ENCODE measurements at regions not wholly inside any gene's neighbourhood (a gene's known extent, or its start where the extent isn't known, plus 50 kb on each side); places are given as distances from the start of the nearest gene placed in this dataset.

DNA sequence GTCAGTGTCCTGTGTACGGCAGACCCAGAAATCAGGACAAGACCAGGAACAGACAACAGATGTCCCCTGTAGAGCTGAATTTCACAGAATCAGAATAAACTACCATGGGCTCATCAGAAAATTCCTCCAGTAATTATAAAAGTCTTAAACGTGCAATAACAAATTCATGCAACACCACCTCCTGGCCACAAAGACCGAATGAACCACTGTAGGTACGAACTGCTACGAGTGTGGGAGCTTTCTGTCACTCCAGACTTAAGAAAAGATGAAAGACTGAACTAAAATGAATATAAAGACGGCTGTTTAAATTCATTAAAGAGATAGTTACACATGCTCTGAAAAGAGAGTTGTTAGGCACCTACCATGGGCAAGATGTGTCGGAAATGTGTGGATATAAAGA is 333.5 kb downstream of the RRAGC start:
- TF ChIP-seq, protein P1, sequence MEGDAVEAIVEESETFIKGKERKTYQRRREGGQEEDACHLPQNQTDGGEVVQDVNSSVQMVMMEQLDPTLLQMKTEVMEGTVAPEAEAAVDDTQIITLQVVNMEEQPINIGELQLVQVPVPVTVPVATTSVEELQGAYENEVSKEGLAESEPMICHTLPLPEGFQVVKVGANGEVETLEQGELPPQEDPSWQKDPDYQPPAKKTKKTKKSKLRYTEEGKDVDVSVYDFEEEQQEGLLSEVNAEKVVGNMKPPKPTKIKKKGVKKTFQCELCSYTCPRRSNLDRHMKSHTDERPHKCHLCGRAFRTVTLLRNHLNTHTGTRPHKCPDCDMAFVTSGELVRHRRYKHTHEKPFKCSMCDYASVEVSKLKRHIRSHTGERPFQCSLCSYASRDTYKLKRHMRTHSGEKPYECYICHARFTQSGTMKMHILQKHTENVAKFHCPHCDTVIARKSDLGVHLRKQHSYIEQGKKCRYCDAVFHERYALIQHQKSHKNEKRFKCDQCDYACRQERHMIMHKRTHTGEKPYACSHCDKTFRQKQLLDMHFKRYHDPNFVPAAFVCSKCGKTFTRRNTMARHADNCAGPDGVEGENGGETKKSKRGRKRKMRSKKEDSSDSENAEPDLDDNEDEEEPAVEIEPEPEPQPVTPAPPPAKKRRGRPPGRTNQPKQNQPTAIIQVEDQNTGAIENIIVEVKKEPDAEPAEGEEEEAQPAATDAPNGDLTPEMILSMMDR (IDR thresholded peaks at IDR 0.05), result no peak
- no peak for TF ChIP-seq POLR2A (IDR thresholded peaks at IDR 0.05)

Measured in adrenal gland (tissue), 5 donors.